HepG2 (cell line): ENCODE measurements at regions not wholly inside any gene's neighbourhood (a gene's known extent, or its start where the extent isn't known, plus 50 kb on each side); places are given as distances from the start of the nearest gene placed in this dataset.

Experiments used
- ATAC-seq: fragments of 200-7000 bp; cut with Tn5 transposase; 3 replicates; pipeline ENCODE4 v1.9.1; 2020; ENCODE audit warnings: mild to moderate bottlenecking, moderate library complexity
- BruUV-seq: library from RNA; stranded (reverse); fragments of 400-500 nt; replicated peaks from 2 replicates; lab custom pipeline; 2021; lab: Mats Ljungman, UMichigan
- CTCF ChIA-PET: fragments of 300-600 bp; formaldehyde crosslinking; extraction: SDS; loops from one replicate; lab custom pipeline; 2021; ENCODE audit warnings: low total read pairs, inconsistent platforms, low intra/inter-chr PET ratio; lab: Yijun Ruan, JAX
- POLR2A ChIA-PET: fragments of 350-600 bp; sonication (Branson Sonifier 250); formaldehyde crosslinking; loops from one replicate; lab custom pipeline; 2020; ENCODE audit warnings: antibody characterized with exemption, inconsistent platforms; lab: Yijun Ruan, JAX
- DNase-seq: peaks from one replicate; pipeline ENCODE4 v3.0.0-alpha.2; 2015; ENCODE audit warnings: low spot score
- FAIRE-seq: peaks from 3 replicates; lab custom pipeline; 2011; peaks lifted over from hg19 to GRCh38; lab: Jason Lieb, UNC
- H2AFZ ChIP-seq: one replicate; pipeline ENCODE4 v1.6.1; 2011; ENCODE audit warnings: low read length, inconsistent platforms
- H3K27ac ChIP-seq: fragments of 300-600 bp; 3 replicates; pipeline ENCODE4 v1.8.0; 2011; ENCODE audit warnings: mixed run types, mild to moderate bottlenecking, mixed read lengths, low read length, inconsistent platforms; ENCODE audit not compliant: insufficient read depth; ENCODE audit errors: extremely low read length
- H3K27me3 ChIP-seq, 2 experiments: fragments of 200-600 bp in 1 of 2; 2 replicates in 1 of 2; 3 replicates in 1 of 2; pipeline versions ENCODE4 v1.6.0 to v1.8.0; 2011; ENCODE audit warnings: low read length in 2 of 2, mild to moderate bottlenecking in 2 of 2, moderate library complexity in 2 of 2, inconsistent platforms in 1 of 2; ENCODE audit not compliant: insufficient read depth in 2 of 2, control insufficient read depth in 1 of 2
- H3K36me3 ChIP-seq, 2 experiments: fragments of 200-600 bp in 1 of 2; replicated peaks in 1 of 2; 2 replicates in 1 of 2; 3 replicates in 1 of 2; pipeline versions ENCODE4 v1.5.1 to v1.8.0; 2011; ENCODE audit warnings: low read length in 2 of 2, inconsistent platforms in 1 of 2; ENCODE audit not compliant: insufficient read depth in 2 of 2, control insufficient read depth in 1 of 2
- H3K4me1 ChIP-seq: 2 replicates; pipeline ENCODE4 v1.5.1; 2012; ENCODE audit warnings: low read length, inconsistent platforms; ENCODE audit not compliant: insufficient read depth
- H3K4me2 ChIP-seq: 2 replicates; pipeline ENCODE4 v1.6.0; 2011; ENCODE audit warnings: low read depth, low read length, inconsistent platforms
- H3K4me3 ChIP-seq, 3 experiments: fragments of 200-600 bp in 1 of 3; sonication (generic), shearing (Covaris generic) in 1 of 3; replicated peaks in 1 of 3; 2 replicates each; pipeline ENCODE4 v1.5.1; 2011 to 2016; ENCODE audit warnings: low read length in 3 of 3, inconsistent platforms in 2 of 3, low read depth in 2 of 3, mild to moderate bottlenecking in 2 of 3, control low read depth in 1 of 3, mixed read lengths in 1 of 3; ENCODE audit not compliant: insufficient read depth in 1 of 3
- H3K79me2 ChIP-seq: one replicate; pipeline ENCODE4 v1.6.1; 2011; ENCODE audit warnings: low read length, inconsistent platforms; ENCODE audit not compliant: insufficient read depth
- H3K9ac ChIP-seq: 2 replicates; pipeline ENCODE4 v1.6.0; 2011; ENCODE audit warnings: mild to moderate bottlenecking, low read depth, low read length, inconsistent platforms; ENCODE audit not compliant: insufficient read depth
- H3K9me3 ChIP-seq: 2 replicates; pipeline ENCODE4 v1.5.1; 2012; ENCODE audit warnings: mild to moderate bottlenecking, low read length
- H4K20me1 ChIP-seq: 2 replicates; pipeline ENCODE4 v1.6.0; 2011; ENCODE audit warnings: inconsistent platforms, mild to moderate bottlenecking, low read length, moderate library complexity; ENCODE audit not compliant: insufficient read depth
- DMAP1 ChIP-seq: IDR thresholded peaks from 2 replicates; pipeline ENCODE4 v1.6.1; 2016
- FOXM1 ChIP-seq: sonication (generic); formaldehyde crosslinking; IDR thresholded peaks from 2 replicates; pipeline ENCODE4 v1.5.0; 2020; ENCODE audit warnings: missing genetic modification reagents
- MNT ChIP-seq: fragments of 450-650 bp; IDR thresholded peaks from 2 replicates; pipeline ENCODE4 v1.6.1; 2016
- PHF5A ChIP-seq: IDR thresholded peaks from one replicate; pipeline ENCODE4 v1.6.1; 2018; ENCODE audit warnings: low read depth, missing genetic modification reagents; ENCODE audit not compliant: unreplicated experiment
- TEF ChIP-seq: sonication (generic); formaldehyde crosslinking; IDR thresholded peaks from 2 replicates; pipeline ENCODE4 v1.5.0; 2020; ENCODE audit warnings: missing genetic modification reagents
- ZNF749 ChIP-seq: sonication (generic); formaldehyde crosslinking; IDR thresholded peaks from 2 replicates; pipeline ENCODE4 v1.8.0; 2022; ENCODE audit warnings: mild to moderate bottlenecking, missing genetic modification reagents, moderate library complexity, borderline replicate concordance
- ZNF839 ChIP-seq: sonication (generic); formaldehyde crosslinking; IDR thresholded peaks from 2 replicates; pipeline ENCODE4 v1.4.0; 2020; ENCODE audit warnings: missing genetic modification reagents, mild to moderate bottlenecking, borderline replicate concordance
- WGBS: methylation state at CpG from one replicate; pipeline ENCODE4 v1.1.6; 2017; ENCODE audit warnings: low lambda C conversion rate; 5-methylcytosine and 5-hydroxymethylcytosine counted together
- in situ Hi-C: cut with HindIII; loops from 2 replicates; pipeline ENCODE4 v1.10.0; 2017; ENCODE audit warnings: low pct_unique_long_range_greater_than_20kb; ENCODE audit not compliant: extremely low pct_ligation_motif_present
- intact Hi-C: fragments of 100-400 bp; cut with micrococcal nuclease; formaldehyde crosslinking; loops from one replicate; pipeline ENCODE4 v1.10.0; 2022; ENCODE audit not compliant: unreplicated experiment

- no peak for TF ChIP-seq ZNF749 (CRISPR knock-in tag)
- TF ChIP-seq ZNF839 (CRISPR knock-in tag) = no peak
- TF ChIP-seq DMAP1 (CRISPR knock-in tag) = no peak
- TF ChIP-seq MNT = peak; percentile 98
- TF ChIP-seq TEF = no peak
- TF ChIP-seq PHF5A = no peak
- TF ChIP-seq FOXM1 = no peak
- Histone ChIP-seq H3K9me3 (no peaks in the 10 kb centered on the region), H3K9ac (no peak overlapping the region), H2AFZ (no peak overlapping the region), H3K79me2 (no peaks in the 10 kb centered on the region), H3K4me2 (no peak overlapping the region), H3K27me3 (peaks cover 2 to 5% of the 10 kb centered on the region in 2 experiments; a peak in 4 of 5 replicates), H3K27ac (no peak overlapping the region), H4K20me1 (no peaks in the 10 kb centered on the region), H3K36me3 (no peaks in the 10 kb centered on the region), H3K4me1 (no peaks in the 10 kb centered on the region), H3K4me3 (no peak overlapping the region)
- FAIRE-seq (no peak), ATAC-seq (no peak), DNase-seq (no peak)
- BruUV-seq = no TSS peak
- POLR2A ChIA-PET = no interaction called here
- intact Hi-C loops = no loop called here
- CTCF ChIA-PET = no interaction called here
- WGBS = 22% methylated on average over 17 of the region's 29 CpGs
- in situ Hi-C loops = no loop called here
These were observed 128.5 kb downstream of the KIF26A start for GRCh38 chr14:104266631-104267575.
